GM10266 (cell line): ENCODE measurements at regions not wholly inside any gene's neighbourhood (a gene's known extent, or its start where the extent isn't known, plus 50 kb on each side); places are given as distances from the start of the nearest gene placed in this dataset.

Source experiments
- DNase-seq: peaks from one replicate; pipeline ENCODE4 v3.0.0; 2012; ENCODE audit errors: extremely low spot score
- TF ChIP-seq, protein P1 (sequence below): IDR thresholded peaks from 2 replicates; pipeline ENCODE4 v1.5.1; 2012; ENCODE audit warnings: mild to moderate bottlenecking, low read depth; ENCODE audit not compliant: control insufficient read depth, insufficient read depth; ENCODE audit errors: missing control alignments

DNA sequence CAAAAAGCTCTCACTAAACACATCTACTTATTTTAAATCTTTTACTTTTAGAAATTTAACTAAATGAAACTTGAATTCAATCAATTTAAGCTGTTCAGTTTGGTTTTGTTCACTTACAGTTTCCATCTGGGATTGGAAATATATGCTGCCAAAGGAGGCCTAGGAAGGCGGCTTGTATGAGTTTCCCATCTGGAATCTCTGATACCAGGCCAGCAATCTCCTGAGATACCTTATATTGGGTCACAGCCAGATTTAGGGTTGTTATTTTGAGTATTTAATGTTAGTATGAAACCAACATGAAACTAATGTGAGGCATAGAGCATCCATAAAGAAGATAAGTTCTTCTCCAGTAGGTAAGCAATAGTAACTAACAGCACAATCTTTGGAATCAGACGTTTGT lies 94.6 kb downstream of the GMNC start:
- TF ChIP-seq, protein P1, sequence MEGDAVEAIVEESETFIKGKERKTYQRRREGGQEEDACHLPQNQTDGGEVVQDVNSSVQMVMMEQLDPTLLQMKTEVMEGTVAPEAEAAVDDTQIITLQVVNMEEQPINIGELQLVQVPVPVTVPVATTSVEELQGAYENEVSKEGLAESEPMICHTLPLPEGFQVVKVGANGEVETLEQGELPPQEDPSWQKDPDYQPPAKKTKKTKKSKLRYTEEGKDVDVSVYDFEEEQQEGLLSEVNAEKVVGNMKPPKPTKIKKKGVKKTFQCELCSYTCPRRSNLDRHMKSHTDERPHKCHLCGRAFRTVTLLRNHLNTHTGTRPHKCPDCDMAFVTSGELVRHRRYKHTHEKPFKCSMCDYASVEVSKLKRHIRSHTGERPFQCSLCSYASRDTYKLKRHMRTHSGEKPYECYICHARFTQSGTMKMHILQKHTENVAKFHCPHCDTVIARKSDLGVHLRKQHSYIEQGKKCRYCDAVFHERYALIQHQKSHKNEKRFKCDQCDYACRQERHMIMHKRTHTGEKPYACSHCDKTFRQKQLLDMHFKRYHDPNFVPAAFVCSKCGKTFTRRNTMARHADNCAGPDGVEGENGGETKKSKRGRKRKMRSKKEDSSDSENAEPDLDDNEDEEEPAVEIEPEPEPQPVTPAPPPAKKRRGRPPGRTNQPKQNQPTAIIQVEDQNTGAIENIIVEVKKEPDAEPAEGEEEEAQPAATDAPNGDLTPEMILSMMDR: no peak
- no peak for DNase-seq

DNA sequence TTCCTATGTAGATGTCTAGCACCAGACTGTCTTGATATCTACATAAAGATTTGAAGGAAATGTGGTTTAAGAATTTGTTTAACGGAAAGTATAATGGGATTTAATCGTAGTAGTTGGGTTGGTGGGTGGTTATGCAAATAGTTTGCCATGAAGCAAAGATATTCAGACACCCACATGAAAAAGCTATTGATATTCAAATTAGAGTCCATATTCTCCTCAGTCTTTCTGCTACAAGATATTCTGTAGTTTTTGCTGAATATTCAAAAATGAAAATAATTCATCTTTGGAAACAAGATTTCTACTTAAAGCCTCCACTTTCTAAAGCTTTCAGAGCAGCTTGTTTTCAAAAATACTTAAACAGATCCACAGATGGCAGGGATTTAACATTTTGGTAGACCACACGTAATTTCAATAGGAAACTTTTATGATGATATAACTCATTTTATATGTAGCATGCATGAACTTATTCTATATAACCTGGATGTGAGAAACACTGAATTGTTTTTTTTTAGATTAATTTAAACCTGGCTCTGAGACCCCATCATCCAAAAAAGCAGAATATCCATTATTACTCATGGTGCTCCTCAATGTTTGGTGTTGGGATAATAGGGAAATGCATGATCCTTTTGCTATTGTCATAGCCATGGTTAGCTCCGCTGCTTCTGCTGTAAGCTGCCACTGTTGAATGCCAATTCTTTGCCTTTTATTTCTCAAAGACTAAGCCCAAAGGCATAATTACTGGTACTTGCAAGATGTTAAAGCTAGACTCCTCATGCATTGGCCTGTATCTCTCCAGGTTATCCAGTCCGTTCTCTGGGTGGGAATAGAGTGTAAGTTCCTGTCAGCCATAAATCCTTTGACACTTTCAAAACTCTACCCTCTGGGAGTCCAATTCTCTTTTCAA lies 98.0 kb downstream of the GMNC start:
- TF ChIP-seq, protein P1: no peak

DNA sequence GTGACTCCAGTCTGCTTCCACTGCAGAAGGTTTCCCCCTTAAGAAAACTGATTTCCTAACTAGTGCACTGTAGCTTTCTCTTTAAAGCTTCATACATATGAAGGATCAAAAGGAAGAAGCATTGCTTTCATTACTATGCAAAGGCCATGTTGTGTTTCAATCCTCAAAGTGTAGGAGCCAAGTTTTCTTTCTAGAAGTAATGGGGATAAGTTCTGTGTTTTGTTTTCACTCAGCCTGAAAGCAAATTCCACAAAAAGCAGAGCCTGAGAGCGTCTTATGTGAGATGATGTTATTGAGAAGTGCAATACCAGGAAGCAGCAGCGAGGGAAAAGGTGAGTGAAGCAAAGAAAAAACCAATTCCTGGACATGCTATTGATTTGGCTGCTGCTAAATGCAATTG lies 99.7 kb downstream of the GMNC start:
- TF ChIP-seq, protein P1: no peak
- no peak for DNase-seq

More for the DNA sequence above, 98.0 kb downstream of the GMNC start:
- no peak for DNase-seq

DNA sequence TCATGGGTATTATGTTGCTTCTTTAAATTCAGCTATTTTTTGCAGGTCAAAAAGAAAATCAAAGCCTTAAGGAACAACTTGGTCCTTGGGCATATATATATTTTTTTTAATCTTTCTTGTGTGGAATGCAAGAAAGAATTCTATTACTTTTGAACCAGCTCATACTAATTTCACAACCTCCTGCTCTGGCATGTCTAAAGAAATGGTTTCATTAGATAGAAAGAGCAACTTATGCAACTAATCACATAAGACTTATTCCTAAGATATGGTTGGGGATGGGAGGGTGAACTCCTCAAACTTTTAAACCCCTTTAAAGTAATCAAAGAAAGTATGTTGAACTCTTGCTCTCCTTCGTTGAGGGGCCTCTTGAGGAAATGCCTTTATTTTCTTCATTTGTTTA lies 114.9 kb downstream of the GMNC start:
- TF ChIP-seq, protein P1: no peak
- DNase-seq: no peak

DNA sequence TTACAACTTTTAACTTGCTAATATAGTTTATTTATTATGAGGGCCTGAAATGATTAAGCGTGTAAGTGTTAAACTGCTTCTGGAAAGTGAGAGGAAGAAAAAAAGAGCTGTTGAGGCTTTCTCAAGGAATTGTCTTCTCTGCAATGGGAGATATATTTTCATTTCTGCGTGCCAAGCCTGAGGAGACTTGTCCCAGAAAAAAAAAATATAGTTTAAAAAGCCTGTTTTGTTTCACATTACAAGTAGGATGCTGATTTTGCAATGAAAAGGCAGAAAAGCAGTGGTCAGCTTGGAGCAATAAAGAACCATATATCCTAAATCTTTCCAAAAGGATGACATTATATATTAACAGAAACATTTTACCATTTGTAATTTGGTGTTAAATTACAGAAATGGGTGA lies 115.5 kb downstream of the GMNC start:
- DNase-seq: no peak
- TF ChIP-seq, protein P1: no peak

DNA sequence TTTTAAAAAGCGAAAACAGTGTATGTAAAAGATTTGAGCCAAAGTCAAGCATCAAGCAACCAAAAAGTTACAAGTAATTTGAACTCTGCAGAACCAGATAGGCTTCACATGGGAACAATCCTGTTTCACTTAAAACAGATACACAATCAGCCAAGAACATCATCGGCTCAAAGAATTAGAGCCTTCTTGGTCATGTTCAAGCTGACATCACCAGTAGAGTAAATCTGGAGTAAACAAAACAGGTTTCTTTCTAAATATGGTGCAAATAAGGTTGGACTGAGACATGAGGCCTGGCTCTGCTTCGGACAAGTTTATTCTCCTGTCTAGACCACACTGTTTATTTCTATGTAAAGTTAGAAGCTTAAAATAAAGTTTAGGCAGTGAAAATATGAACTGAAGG lies 116.0 kb downstream of the GMNC start:
- TF ChIP-seq, protein P1: no peak
- DNase-seq: no peak

DNA sequence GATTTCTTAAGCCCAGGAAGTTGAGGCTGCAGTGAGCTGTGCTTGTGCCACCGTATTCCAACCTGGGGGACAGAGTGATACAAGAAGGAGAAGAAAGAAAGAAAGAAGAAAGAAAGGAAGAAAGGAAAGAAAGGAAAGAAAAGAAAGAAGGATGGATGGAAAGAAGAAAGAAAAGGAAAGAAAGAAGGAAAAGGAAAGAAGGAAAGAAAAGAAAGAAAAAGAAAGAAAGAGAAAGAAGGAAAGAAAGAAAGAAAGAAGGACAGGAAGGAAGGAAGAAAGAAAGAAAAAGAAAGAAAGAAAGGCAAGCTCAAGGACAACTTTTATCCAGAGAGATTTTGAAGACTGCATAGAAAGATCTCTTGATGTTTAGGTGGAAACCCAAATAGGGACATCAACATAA lies 120.7 kb downstream of the GMNC start:
- TF ChIP-seq, protein P1: no peak
- DNase-seq: no peak
